HCT116 (cell line): ENCODE measurements at regions not wholly inside any gene's neighbourhood (a gene's known extent, or its start where the extent isn't known, plus 50 kb on each side); places are given as distances from the start of the nearest gene placed in this dataset.

Source experiments
- ATAC-seq: fragments of 200-7000 bp; cut with Tn5 transposase; 2 replicates; pipeline ENCODE4 v1.9.1; 2020; ENCODE audit warnings: mild to moderate bottlenecking, moderate library complexity
- BruUV-seq: library from RNA; stranded (reverse); fragments of 400-500 nt; replicated peaks from 2 replicates; lab custom pipeline; 2021; lab: Mats Ljungman, UMichigan
- CTCF ChIA-PET: fragments of 300-600 bp; sonication (Branson Sonifier 250); formaldehyde crosslinking; loops from one replicate; lab custom pipeline; 2021; ENCODE audit warnings: antibody characterized with exemption; lab: Charles Lee
- POLR2A ChIA-PET: fragments of 300-600, 350-600 bp; sonication (Branson Sonifier 250); formaldehyde crosslinking; loops from one replicate; lab custom pipeline; 2021; ENCODE audit warnings: antibody characterized with exemption; lab: Charles Lee
- RAD21 ChIA-PET, 2 experiments: fragments of 300-600 bp; sonication (Branson Sonifier 250); formaldehyde crosslinking; loops; one replicate each; lab custom pipeline; 2023; ENCODE audit warnings: low total read pairs in 2 of 2; ENCODE audit not compliant: uncharacterized antibody in 2 of 2, unreplicated experiment in 2 of 2, low non-redundant PET in 1 of 2; lab: Charles Lee
- DNase-seq: peaks from one replicate; pipeline ENCODE4 v3.0.0-alpha.2; 2010; ENCODE audit warnings: low read depth, low spot score
- H2AFZ ChIP-seq: fragments of 200-600 bp; shearing (Covaris generic), sonication (generic); 2 replicates; pipeline ENCODE4 v1.6.1; 2017; ENCODE audit warnings: low read depth, mixed run types, mixed read lengths, antibody characterized with exemption, low read length; ENCODE audit not compliant: poor library complexity, severe bottlenecking
- H3K27ac ChIP-seq: 2 replicates; pipeline ENCODE4 v1.5.1; 2012; ENCODE audit warnings: low read depth, low read length
- H3K27me3 ChIP-seq: fragments of 200-600 bp; sonication (generic); 2 replicates; pipeline ENCODE4 v1.6.1; 2016; ENCODE audit warnings: mixed run types, low read length, mixed read lengths; ENCODE audit not compliant: insufficient read depth
- H3K36me3 ChIP-seq, 2 experiments: fragments of 200-500 bp in 1 of 2; fragments of 200-600 bp in 1 of 2; sonication (Bioruptor generic) in 1 of 2; sonication (generic) in 1 of 2; 2 replicates each; pipeline versions ENCODE4 v1.5.1 to v1.6.1; 2014 to 2016; ENCODE audit warnings: low read length in 2 of 2, inconsistent platforms in 1 of 2, mixed read lengths in 1 of 2, mixed run types in 1 of 2; ENCODE audit not compliant: insufficient read depth in 2 of 2, control insufficient read depth in 1 of 2
- H3K4me1 ChIP-seq, 2 experiments: fragments of 200-600 bp in 1 of 2; sonication (generic) in 1 of 2; 2 replicates each; pipeline versions ENCODE4 v1.5.1 to v1.6.1; 2012 to 2017; ENCODE audit warnings: low read length in 2 of 2, inconsistent platforms in 1 of 2, mild to moderate bottlenecking in 1 of 2, mixed read lengths in 1 of 2, mixed run types in 1 of 2, moderate library complexity in 1 of 2; ENCODE audit not compliant: insufficient read depth in 2 of 2, control insufficient read depth in 1 of 2
- H3K4me2 ChIP-seq: fragments of 200-600 bp; sonication (generic); 2 replicates; pipeline ENCODE4 v1.6.1; 2017; ENCODE audit warnings: mixed run types, low read length, mixed read lengths
- H3K4me3 ChIP-seq, 2 experiments: fragments of 200-600 bp in 1 of 2; sonication (generic) in 1 of 2; replicated peaks in 1 of 2; 2 replicates each; pipeline ENCODE4 v1.5.1; 2011 to 2016; ENCODE audit warnings: low read length in 2 of 2, control low read depth in 1 of 2, low read depth in 1 of 2, mild to moderate bottlenecking in 1 of 2, mixed read lengths in 1 of 2, mixed run types in 1 of 2
- H3K79me2 ChIP-seq: fragments of 200-600 bp; sonication (generic); 2 replicates; pipeline ENCODE4 v1.6.1; 2017; ENCODE audit warnings: mild to moderate bottlenecking, mixed run types, low read length, moderate library complexity, mixed read lengths; ENCODE audit not compliant: insufficient read depth
- H3K9ac ChIP-seq: fragments of 200-600 bp; sonication (generic); 2 replicates; pipeline ENCODE4 v1.6.1; 2016; ENCODE audit warnings: low read length, mixed read lengths
- H3K9me2 ChIP-seq: fragments of 200-600 bp; sonication (generic), shearing (Covaris generic); 2 replicates; pipeline ENCODE4 v1.6.1; 2017; ENCODE audit warnings: mixed run types, mild to moderate bottlenecking, moderate library complexity; ENCODE audit not compliant: insufficient read depth
- H3K9me3 ChIP-seq, 2 experiments: fragments of 200-500 bp in 1 of 2; fragments of 200-600 bp in 1 of 2; sonication (Bioruptor generic) in 1 of 2; sonication (generic) in 1 of 2; 2 replicates each; pipeline ENCODE4 v1.6.1; 2014 to 2017; ENCODE audit warnings: low read length in 2 of 2, mixed read lengths in 2 of 2, inconsistent platforms in 1 of 2, low read depth in 1 of 2, mild to moderate bottlenecking in 1 of 2, mixed run types in 1 of 2, moderate library complexity in 1 of 2; ENCODE audit not compliant: control insufficient read depth in 1 of 2, insufficient read depth in 1 of 2
- H4K20me1 ChIP-seq: fragments of 200-600 bp; sonication (generic), shearing (Covaris generic); 2 replicates; pipeline ENCODE4 v1.6.1; 2017; ENCODE audit warnings: mixed run types, mild to moderate bottlenecking, moderate library complexity; ENCODE audit not compliant: insufficient read depth
- CBX3 ChIP-seq: IDR thresholded peaks from 2 replicates; pipeline ENCODE4 v1.6.1; 2012; ENCODE audit warnings: low read depth
- CEBPB ChIP-seq: IDR thresholded peaks from 2 replicates; pipeline ENCODE4 v1.6.1; 2012; ENCODE audit warnings: low read depth
- EGR1 ChIP-seq: IDR thresholded peaks from 2 replicates; pipeline ENCODE4 v1.6.1; 2012; ENCODE audit warnings: low read depth
- EZH2 ChIP-seq: fragments of 200-600 bp; sonication (generic); IDR thresholded peaks from 2 replicates; pipeline ENCODE4 v1.6.1; 2017; ENCODE audit warnings: antibody characterized with exemption, mixed run types
- EZH2phosphoT487 ChIP-seq: fragments of 200-600 bp; IDR thresholded peaks from 2 replicates; pipeline ENCODE4 v1.6.1; 2018; ENCODE audit warnings: antibody characterized with exemption, borderline replicate concordance
- FOSL1 ChIP-seq: IDR thresholded peaks from 2 replicates; pipeline ENCODE4 v1.6.1; 2012; ENCODE audit warnings: low read depth
- JUND ChIP-seq: IDR thresholded peaks from 2 replicates; pipeline ENCODE4 v1.6.1; 2012
- POLR2AphosphoS5 ChIP-seq: IDR thresholded peaks from 2 replicates; pipeline ENCODE4 v1.6.1; 2011; ENCODE audit warnings: mild to moderate bottlenecking, low read depth, low read length, moderate library complexity
- RAD21 ChIP-seq: IDR thresholded peaks from 2 replicates; pipeline ENCODE4 v1.6.1; 2012; ENCODE audit warnings: low read depth, mild to moderate bottlenecking
- SIN3A ChIP-seq: IDR thresholded peaks from 2 replicates; pipeline ENCODE4 v1.6.1; 2012; ENCODE audit warnings: low read depth
- SP1 ChIP-seq: IDR thresholded peaks from 2 replicates; pipeline ENCODE4 v1.6.1; 2012; ENCODE audit warnings: low read depth
- SRF ChIP-seq: IDR thresholded peaks from 2 replicates; pipeline ENCODE4 v1.6.1; 2012; ENCODE audit warnings: low read depth
- TCF7L2 ChIP-seq: IDR thresholded peaks from 2 replicates; pipeline ENCODE4 v1.7.0; 2011; ENCODE audit warnings: borderline replicate concordance, inconsistent platforms; ENCODE audit not compliant: insufficient read depth, insufficient read length; ENCODE audit errors: extremely low read depth
- YY1 ChIP-seq: IDR thresholded peaks from 2 replicates; pipeline ENCODE4 v1.6.1; 2011; ENCODE audit warnings: low read length, low read depth, moderate library complexity, mild to moderate bottlenecking; ENCODE audit not compliant: insufficient replicate concordance; ENCODE audit errors: extremely low read depth
- ZFX ChIP-seq: fragments of 450-650 bp; IDR thresholded peaks from 2 replicates; pipeline ENCODE4 v1.6.1; 2017
- ZNF274 ChIP-seq: fragments of 200-500 bp; sonication (Bioruptor generic); IDR thresholded peaks from 2 replicates; pipeline ENCODE4 v1.6.1; 2014; ENCODE audit warnings: mild to moderate bottlenecking, low read depth, low read length, inconsistent platforms
- intact Hi-C: fragments of 100-400 bp; cut with micrococcal nuclease; formaldehyde crosslinking; loops from 2 replicates; pipeline ENCODE4 v1.10.0; 2022
- TF ChIP-seq, protein P1 (sequence below): IDR thresholded peaks from 2 replicates; pipeline ENCODE4 v1.6.1; 2012
- TF ChIP-seq, protein P2 (sequence below), 3 experiments: fragments of 200-600 bp in 1 of 3; sonication (generic) in 1 of 3; IDR thresholded peaks in 2 of 3; conservative IDR thresholded peaks in 1 of 3; 2 replicates each; pipeline ENCODE4 v1.5.1; 2012 to 2017; ENCODE audit warnings: low read depth in 2 of 3, low read length in 2 of 3, antibody characterized with exemption in 1 of 3, borderline replicate concordance in 1 of 3, control low read depth in 1 of 3, mild to moderate bottlenecking in 1 of 3, mixed read lengths in 1 of 3, mixed run types in 1 of 3, moderate library complexity in 1 of 3; ENCODE audit not compliant: insufficient read depth in 1 of 3
- TF ChIP-seq, protein P3 (sequence below): IDR thresholded peaks from 2 replicates; pipeline ENCODE4 v1.6.1; 2011; ENCODE audit warnings: mild to moderate bottlenecking, low read length, moderate library complexity; ENCODE audit not compliant: insufficient replicate concordance; ENCODE audit errors: extremely low read depth
- TF ChIP-seq, protein P4 (sequence below): IDR thresholded peaks from 2 replicates; pipeline ENCODE4 v1.6.1; 2012; ENCODE audit warnings: low read depth

DNA sequence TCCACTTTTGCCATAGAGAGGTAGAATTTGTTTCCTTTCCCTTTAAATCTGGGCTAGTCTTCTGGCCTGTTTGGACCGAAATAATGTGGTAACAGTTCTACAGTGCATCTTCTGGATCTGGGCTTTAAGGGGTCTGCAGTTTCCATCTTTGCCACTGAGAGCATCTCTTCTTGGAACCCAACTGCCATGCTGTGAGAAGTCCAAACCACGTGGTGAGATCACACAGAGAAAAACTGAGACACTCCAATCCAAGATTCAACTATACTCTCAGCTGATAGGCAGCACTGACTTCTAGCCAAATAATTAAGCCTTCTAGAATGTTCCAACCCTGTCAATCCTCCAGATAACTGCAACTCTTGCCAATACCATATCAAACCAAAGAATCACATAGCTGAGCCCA, 261.1 kb downstream of the INSIG2 start:
- H3K9me3 ChIP-seq: no peaks in the 10 kb centered on the region
- TF ChIP-seq TCF7L2: no peak
- TF ChIP-seq SP1: no peak
- no peak for TF ChIP-seq EGR1
- TF ChIP-seq, protein P1, sequence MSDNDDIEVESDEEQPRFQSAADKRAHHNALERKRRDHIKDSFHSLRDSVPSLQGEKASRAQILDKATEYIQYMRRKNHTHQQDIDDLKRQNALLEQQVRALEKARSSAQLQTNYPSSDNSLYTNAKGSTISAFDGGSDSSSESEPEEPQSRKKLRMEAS: no peak
- no peak for TF ChIP-seq SIN3A
- TF ChIP-seq EZH2: no peak
- TF ChIP-seq RAD21: no peak
- TF ChIP-seq CEBPB: no peak
- TF ChIP-seq, protein P2, sequence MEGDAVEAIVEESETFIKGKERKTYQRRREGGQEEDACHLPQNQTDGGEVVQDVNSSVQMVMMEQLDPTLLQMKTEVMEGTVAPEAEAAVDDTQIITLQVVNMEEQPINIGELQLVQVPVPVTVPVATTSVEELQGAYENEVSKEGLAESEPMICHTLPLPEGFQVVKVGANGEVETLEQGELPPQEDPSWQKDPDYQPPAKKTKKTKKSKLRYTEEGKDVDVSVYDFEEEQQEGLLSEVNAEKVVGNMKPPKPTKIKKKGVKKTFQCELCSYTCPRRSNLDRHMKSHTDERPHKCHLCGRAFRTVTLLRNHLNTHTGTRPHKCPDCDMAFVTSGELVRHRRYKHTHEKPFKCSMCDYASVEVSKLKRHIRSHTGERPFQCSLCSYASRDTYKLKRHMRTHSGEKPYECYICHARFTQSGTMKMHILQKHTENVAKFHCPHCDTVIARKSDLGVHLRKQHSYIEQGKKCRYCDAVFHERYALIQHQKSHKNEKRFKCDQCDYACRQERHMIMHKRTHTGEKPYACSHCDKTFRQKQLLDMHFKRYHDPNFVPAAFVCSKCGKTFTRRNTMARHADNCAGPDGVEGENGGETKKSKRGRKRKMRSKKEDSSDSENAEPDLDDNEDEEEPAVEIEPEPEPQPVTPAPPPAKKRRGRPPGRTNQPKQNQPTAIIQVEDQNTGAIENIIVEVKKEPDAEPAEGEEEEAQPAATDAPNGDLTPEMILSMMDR (IDR thresholded peaks at IDR 0.05 in 2 of 3, conservative IDR thresholded peaks at IDR 0.05 in 1 of 3; ENCODE audit: borderline replicate concordance in 1 of 3, insufficient read depth in 1 of 3, low read depth in 2 of 3, low read length in 2 of 3): no peak
- TF ChIP-seq ZNF274: no peak
- TF ChIP-seq CBX3: no peak
- TF ChIP-seq, protein P3, sequence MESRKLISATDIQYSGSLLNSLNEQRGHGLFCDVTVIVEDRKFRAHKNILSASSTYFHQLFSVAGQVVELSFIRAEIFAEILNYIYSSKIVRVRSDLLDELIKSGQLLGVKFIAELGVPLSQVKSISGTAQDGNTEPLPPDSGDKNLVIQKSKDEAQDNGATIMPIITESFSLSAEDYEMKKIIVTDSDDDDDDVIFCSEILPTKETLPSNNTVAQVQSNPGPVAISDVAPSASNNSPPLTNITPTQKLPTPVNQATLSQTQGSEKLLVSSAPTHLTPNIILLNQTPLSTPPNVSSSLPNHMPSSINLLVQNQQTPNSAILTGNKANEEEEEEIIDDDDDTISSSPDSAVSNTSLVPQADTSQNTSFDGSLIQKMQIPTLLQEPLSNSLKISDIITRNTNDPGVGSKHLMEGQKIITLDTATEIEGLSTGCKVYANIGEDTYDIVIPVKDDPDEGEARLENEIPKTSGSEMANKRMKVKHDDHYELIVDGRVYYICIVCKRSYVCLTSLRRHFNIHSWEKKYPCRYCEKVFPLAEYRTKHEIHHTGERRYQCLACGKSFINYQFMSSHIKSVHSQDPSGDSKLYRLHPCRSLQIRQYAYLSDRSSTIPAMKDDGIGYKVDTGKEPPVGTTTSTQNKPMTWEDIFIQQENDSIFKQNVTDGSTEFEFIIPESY: no peak
- no peak for TF ChIP-seq SRF
- TF ChIP-seq, protein P4, sequence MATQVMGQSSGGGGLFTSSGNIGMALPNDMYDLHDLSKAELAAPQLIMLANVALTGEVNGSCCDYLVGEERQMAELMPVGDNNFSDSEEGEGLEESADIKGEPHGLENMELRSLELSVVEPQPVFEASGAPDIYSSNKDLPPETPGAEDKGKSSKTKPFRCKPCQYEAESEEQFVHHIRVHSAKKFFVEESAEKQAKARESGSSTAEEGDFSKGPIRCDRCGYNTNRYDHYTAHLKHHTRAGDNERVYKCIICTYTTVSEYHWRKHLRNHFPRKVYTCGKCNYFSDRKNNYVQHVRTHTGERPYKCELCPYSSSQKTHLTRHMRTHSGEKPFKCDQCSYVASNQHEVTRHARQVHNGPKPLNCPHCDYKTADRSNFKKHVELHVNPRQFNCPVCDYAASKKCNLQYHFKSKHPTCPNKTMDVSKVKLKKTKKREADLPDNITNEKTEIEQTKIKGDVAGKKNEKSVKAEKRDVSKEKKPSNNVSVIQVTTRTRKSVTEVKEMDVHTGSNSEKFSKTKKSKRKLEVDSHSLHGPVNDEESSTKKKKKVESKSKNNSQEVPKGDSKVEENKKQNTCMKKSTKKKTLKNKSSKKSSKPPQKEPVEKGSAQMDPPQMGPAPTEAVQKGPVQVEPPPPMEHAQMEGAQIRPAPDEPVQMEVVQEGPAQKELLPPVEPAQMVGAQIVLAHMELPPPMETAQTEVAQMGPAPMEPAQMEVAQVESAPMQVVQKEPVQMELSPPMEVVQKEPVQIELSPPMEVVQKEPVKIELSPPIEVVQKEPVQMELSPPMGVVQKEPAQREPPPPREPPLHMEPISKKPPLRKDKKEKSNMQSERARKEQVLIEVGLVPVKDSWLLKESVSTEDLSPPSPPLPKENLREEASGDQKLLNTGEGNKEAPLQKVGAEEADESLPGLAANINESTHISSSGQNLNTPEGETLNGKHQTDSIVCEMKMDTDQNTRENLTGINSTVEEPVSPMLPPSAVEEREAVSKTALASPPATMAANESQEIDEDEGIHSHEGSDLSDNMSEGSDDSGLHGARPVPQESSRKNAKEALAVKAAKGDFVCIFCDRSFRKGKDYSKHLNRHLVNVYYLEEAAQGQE: no peak
- TF ChIP-seq EZH2phosphoT487: no peak
- no peak for TF ChIP-seq YY1
- no peak for TF ChIP-seq ZFX
- TF ChIP-seq POLR2AphosphoS5: no peak
- TF ChIP-seq JUND: no peak
- TF ChIP-seq FOSL1: no peak
- TF ChIP-seq, all 23 proteins: peak for 0
- Histone ChIP-seq H3K9me2 (no peaks in the 10 kb centered on the region), H3K4me2 (no peak overlapping the region), H3K27ac (no peak overlapping the region), H3K79me2 (no peaks in the 10 kb centered on the region), H2AFZ (no peak overlapping the region), H4K20me1 (no peaks in the 10 kb centered on the region), H3K4me3 (no peak overlapping the region), H3K9ac (no peak overlapping the region), H3K36me3 (no peaks in the 10 kb centered on the region), H3K27me3 (no peaks in the 10 kb centered on the region), H3K4me1 (no peaks in the 10 kb centered on the region)
- ChIA-PET RAD21 (no interaction called here), CTCF (no interaction called here), POLR2A (no interaction called here)
- DNase-seq: no peak
- BruUV-seq: no TSS peak
- intact Hi-C loops: no loop called here
- ATAC-seq: no peak
